T follicular helper cell (primary cell): ENCODE measurements at regions not wholly inside any gene's neighbourhood (a gene's known extent, or its start where the extent isn't known, plus 50 kb on each side); places are given as distances from the start of the nearest gene placed in this dataset.
"Not testable (repeated sequence)": the region's sequence is repeated elsewhere in the genome, so short reads cannot be mapped to it uniquely, and the experiment has no call there.

Source experiments
- DNase-seq: peaks from one replicate; pipeline ENCODE4 v3.0.0-alpha.2; 2020; ENCODE audit warnings: low read depth

DNA sequence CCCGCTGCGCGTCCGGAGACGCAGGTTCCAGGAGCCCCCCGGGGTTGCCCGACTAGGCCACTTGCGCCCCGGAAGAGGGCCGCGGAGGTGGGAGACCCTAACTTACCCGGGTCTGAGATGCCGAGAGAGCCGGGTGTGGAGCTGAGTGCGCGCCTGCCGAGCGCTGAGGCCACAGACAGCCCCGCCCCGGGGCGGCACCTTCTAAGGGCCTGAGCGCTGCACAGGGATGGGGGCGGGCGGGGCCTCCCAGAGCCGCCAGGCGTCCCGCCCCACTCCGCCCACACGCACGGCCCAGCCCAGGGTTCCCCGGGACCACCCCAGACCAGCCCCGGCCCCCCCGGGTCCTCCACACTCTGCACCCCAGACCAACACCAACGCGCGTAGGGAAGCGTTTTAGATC, 2692.0 kb upstream of the TPTE start:
- not testable (repeated sequence) for DNase-seq

DNA sequence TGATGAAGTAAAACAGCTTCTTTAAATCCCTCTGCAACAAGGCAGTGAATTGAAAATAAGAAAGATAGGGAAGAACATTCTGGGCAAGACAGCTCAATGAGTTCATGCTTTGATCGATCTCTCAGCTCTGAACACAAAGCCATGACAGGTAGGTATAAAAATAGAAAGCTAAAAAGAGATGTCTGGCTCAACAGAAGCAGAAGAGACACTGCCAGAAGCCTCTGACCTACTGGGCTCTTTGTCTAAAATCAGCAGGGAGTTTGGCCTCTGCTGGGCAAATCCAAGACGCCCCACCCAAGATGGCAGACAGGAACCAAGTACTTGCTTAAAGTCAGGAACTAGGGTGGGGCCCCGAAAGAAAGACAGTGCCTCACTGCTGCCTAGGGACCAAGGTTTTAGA, 2684.1 kb upstream of the TPTE start:
- DNase-seq: not testable (repeated sequence)

DNA sequence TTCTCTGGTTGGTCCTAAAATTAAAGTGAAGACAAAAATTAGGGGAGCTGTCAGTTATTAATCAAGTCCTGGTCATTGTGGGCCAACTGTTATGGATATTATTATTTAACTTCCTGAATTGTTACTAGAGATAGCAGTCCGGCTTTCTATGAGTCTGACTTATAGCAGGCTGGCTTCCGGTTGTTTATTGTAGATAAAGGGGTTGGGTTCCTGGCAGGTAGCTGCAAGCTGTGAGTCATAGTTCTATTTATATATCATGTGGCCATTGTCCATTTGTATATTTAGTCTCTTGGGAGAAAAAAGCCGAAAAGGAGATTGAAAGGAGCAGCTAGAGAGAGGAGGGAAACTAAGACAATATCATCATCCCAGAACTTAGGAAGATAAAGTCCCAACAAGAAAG, 2668.0 kb upstream of the TPTE start:
- not testable (repeated sequence) for DNase-seq

DNA sequence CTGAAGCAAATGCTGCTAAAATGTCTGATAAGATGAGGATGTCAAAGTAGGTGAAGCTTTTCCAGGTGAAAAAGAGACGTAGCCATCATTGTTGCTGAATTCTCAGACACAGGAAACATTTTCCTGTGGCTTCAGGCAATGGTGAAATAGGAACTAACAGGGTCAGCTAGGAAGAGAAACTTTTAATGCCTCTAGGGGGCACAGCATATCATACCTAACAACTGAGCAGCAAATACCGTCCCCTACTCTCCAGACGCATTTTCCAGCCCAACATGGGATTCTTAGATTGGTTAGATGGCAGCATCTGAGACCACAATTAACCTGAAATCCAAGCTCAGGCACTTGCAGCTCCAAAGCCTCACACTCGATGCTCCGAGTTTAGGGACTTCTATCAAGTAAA, 2667.5 kb upstream of the TPTE start:
- DNase-seq: not testable (repeated sequence)
